Kidney (tissue), 13 donors: ENCODE measurements at regions not wholly inside any gene's neighbourhood (a gene's known extent, or its start where the extent isn't known, plus 50 kb on each side); places are given as distances from the start of the nearest gene placed in this dataset.

Experiments
- DNase-seq, 5 donors: peaks; one replicate each; pipeline ENCODE4 v3.0.0-alpha.2; 2013 to 2020
- FAIRE-seq: peaks from 2 replicates; lab custom pipeline; 2012; peaks lifted over from hg19 to GRCh38; lab: Jason Lieb, UNC
- H3K27ac ChIP-seq, 2 donors: one replicate each; pipeline ENCODE4 v1.7.0; 2013; ENCODE audit warnings: low read depth in 2 of 2, low read length in 2 of 2, inconsistent platforms in 1 of 2
- H3K27me3 ChIP-seq: one replicate; pipeline ENCODE4 v1.7.1; 2013; ENCODE audit warnings: low read length, inconsistent platforms; ENCODE audit not compliant: control insufficient read depth, insufficient read depth
- H3K36me3 ChIP-seq, 3 donors: one replicate each; pipeline versions ENCODE4 v1.7.0 to v1.7.1; 2013; ENCODE audit warnings: low read length in 3 of 3, control low read depth in 1 of 3, inconsistent platforms in 1 of 3; ENCODE audit not compliant: insufficient read depth in 3 of 3, control insufficient read depth in 2 of 3
- H3K4me1 ChIP-seq, 3 donors: one replicate each; pipeline versions ENCODE4 v1.7.0 to v1.7.1; 2013; ENCODE audit warnings: low read length in 3 of 3, inconsistent platforms in 1 of 3, low read depth in 1 of 3; ENCODE audit not compliant: control insufficient read depth in 2 of 3, insufficient read depth in 2 of 3
- H3K4me3 ChIP-seq, 3 donors: one replicate each; pipeline versions ENCODE4 v1.7.0 to v1.8.1; 2013; ENCODE audit warnings: low read length in 3 of 3, control low read depth in 1 of 3, inconsistent platforms in 1 of 3
- H3K9ac ChIP-seq, 3 donors: one replicate each; pipeline versions ENCODE4 v1.7.0 to v1.7.1; 2013; ENCODE audit warnings: low read length in 3 of 3, control low read depth in 1 of 3, inconsistent platforms in 1 of 3
- H3K9me3 ChIP-seq, 3 donors: one replicate each; pipeline versions ENCODE4 v1.7.0 to v1.7.1; 2013; ENCODE audit warnings: low read length in 3 of 3, control low read depth in 1 of 3, inconsistent platforms in 1 of 3; ENCODE audit not compliant: control insufficient read depth in 2 of 3, insufficient read depth in 1 of 3
- intact Hi-C: fragments of 100-400 bp; cut with DNase I; formaldehyde crosslinking; loops from one replicate; pipeline ENCODE4 v1.11.1; 2022
- TF ChIP-seq, protein P1 (sequence below): IDR thresholded peaks from 3 replicates; pipeline ENCODE4 v1.5.1; 2012; ENCODE audit warnings: mild to moderate bottlenecking, moderate library complexity, borderline replicate concordance; ENCODE audit not compliant: insufficient read depth; ENCODE audit errors: extremely low read depth
- donor health status: control.
- donor health status: control.
- donor health status: control.
- donor health status: control.
- donor health status: control.
- donor health status: DM: yes; HTN: yes; CAD: no.
- donor health status: Normal renal cell carcinoma (clear cell type).

DNA sequence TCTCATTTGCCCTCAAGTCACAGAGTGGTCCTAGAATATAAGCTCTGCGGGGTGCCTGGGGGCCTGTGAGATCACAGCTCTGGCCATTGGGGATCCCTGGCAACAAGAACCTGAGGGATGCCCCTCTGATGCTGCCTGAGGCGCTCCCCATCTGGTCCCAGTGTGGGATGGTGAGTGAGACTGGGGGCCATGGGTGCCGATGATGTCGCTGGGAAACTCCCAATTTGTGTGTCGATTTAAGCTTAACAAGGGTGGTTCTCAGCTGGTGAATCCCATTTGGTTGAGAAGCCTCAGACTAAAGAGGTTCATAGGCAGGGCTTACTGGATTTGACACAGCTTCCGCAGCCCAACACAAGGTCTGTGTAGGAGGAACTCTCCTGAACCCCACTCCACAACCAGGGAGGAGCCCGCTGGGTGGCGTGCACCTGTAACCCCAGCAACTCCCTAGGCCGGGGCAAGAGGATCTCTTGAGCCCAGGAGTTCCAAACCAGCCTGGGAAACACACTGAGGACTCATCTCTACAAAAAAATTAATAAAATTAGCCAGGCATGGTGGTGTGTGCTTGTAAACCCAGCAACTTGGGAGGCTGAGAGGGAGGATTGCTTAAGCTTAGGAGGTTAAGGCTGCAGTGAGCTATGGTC lies 63.7 kb upstream of the SIAH1 start:
- no peak for FAIRE-seq
- TF ChIP-seq, protein P1, sequence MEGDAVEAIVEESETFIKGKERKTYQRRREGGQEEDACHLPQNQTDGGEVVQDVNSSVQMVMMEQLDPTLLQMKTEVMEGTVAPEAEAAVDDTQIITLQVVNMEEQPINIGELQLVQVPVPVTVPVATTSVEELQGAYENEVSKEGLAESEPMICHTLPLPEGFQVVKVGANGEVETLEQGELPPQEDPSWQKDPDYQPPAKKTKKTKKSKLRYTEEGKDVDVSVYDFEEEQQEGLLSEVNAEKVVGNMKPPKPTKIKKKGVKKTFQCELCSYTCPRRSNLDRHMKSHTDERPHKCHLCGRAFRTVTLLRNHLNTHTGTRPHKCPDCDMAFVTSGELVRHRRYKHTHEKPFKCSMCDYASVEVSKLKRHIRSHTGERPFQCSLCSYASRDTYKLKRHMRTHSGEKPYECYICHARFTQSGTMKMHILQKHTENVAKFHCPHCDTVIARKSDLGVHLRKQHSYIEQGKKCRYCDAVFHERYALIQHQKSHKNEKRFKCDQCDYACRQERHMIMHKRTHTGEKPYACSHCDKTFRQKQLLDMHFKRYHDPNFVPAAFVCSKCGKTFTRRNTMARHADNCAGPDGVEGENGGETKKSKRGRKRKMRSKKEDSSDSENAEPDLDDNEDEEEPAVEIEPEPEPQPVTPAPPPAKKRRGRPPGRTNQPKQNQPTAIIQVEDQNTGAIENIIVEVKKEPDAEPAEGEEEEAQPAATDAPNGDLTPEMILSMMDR, result no peak
- no peak overlapping the region for H3K9ac ChIP-seq
- H3K27me3 ChIP-seq, result no peaks in the 10 kb centered on the region
- H3K27ac ChIP-seq, result no peak overlapping the region
- no peaks in the 10 kb centered on the region for H3K9me3 ChIP-seq
- no peak for DNase-seq
- H3K4me3 ChIP-seq, result no peak overlapping the region
- H3K4me1 ChIP-seq, result peaks cover 0 to 6% (median 0%) of the 10 kb centered on the region in 3 donors
- intact Hi-C loops, result no loop called here
- no peaks in the 10 kb centered on the region for H3K36me3 ChIP-seq

GRCh38 chr16:48447940-48448536 lies 62.8 kb upstream of the SIAH1 start:
- no peaks in the 10 kb centered on the region for H3K27me3 ChIP-seq
- TF ChIP-seq, protein P1, result no peak
- no peak overlapping the region for H3K9ac ChIP-seq
- no peak for DNase-seq
- H3K4me1 ChIP-seq, result peaks cover 0 to 6% (median 0%) of the 10 kb centered on the region in 3 donors
- H3K9me3 ChIP-seq, result no peaks in the 10 kb centered on the region
- no peak overlapping the region for H3K4me3 ChIP-seq
- no peak for FAIRE-seq
- H3K27ac ChIP-seq, result no peak overlapping the region
- no peaks in the 10 kb centered on the region for H3K36me3 ChIP-seq
- intact Hi-C loops, result no loop called here

DNA sequence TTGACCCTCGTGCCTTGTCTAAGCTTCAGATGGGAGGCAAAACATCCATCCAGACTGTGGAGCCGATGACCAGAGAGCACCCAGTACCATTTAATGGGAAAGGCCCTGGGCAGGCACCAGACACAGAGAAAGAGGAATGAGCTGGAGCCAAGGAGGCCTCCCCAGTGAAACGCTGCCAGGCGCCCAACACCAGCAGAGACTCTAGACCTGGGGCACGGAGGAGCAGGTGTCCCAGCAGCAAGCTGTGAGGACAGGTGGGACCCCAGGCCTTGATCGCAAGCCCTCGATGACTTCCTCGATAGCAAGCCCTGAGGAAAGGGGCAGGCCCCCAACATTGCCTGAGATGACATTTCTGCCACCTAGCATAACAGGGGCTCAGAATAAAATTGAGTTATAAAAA lies 62.2 kb upstream of the SIAH1 start:
- H3K4me1 ChIP-seq, result peaks cover 0 to 6% (median 0%) of the 10 kb centered on the region in 3 donors
- TF ChIP-seq, protein P1, result no peak

DNA sequence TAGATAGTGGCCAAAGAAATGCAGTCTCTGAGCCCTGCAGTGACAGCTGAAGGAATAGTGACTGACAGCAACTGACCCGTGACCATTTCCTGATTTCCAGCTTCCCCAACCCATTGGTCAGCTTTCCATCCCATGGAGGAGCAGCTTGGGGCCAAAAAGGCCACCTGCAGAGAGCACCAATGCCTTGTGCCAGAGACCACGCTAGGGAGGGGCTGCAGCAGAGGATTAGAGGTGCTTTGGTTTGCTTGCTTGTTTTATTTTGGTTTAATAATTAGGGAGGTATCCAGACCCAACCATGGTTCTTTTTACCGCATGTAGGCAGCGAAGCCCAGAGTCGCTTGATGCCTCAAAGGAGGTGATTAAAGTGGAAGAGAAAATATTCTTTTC lies 61.3 kb upstream of the SIAH1 start:
- DNase-seq (no peak), FAIRE-seq (no peak)
- Histone ChIP-seq H3K9ac (no peak overlapping the region), H3K9me3 (no peaks in the 10 kb centered on the region), H3K27me3 (no peaks in the 10 kb centered on the region), H3K27ac (no peak overlapping the region), H3K4me3 (no peak overlapping the region), H3K4me1 (peaks cover 0 to 6% (median 0%) of the 10 kb centered on the region in 3 donors), H3K36me3 (no peaks in the 10 kb centered on the region)
- intact Hi-C loops, result no loop called here
- TF ChIP-seq, protein P1, result no peak

More for the DNA sequence above, 62.2 kb upstream of the SIAH1 start:
- no peaks in the 10 kb centered on the region for H3K36me3 ChIP-seq
- no peak for DNase-seq
- no peak overlapping the region for H3K9ac ChIP-seq
- no peak overlapping the region for H3K4me3 ChIP-seq
- no peaks in the 10 kb centered on the region for H3K27me3 ChIP-seq
- intact Hi-C loops, result no loop called here
- no peak overlapping the region for H3K27ac ChIP-seq
- no peak for FAIRE-seq
- H3K9me3 ChIP-seq, result no peaks in the 10 kb centered on the region
